Esophagus (tissue), 2 donors: ENCODE measurements at regions not wholly inside any gene's neighbourhood (a gene's known extent, or its start where the extent isn't known, plus 50 kb on each side); places are given as distances from the start of the nearest gene placed in this dataset.

ENCODE experiments used
- H3K27ac ChIP-seq, 2 donors: one replicate each; pipeline ENCODE4 v1.5.1; 2013; ENCODE audit warnings: low read depth in 2 of 2, mild to moderate bottlenecking in 2 of 2, inconsistent platforms in 1 of 2, low read length in 1 of 2, moderate library complexity in 1 of 2
- H3K27me3 ChIP-seq, 2 donors: one replicate each; pipeline ENCODE4 v1.6.1; 2013; ENCODE audit warnings: low read length in 2 of 2, control low read depth in 1 of 2, mild to moderate bottlenecking in 1 of 2; ENCODE audit not compliant: insufficient read depth in 2 of 2, control insufficient read depth in 1 of 2
- H3K36me3 ChIP-seq, 2 donors: one replicate each; pipeline ENCODE4 v1.6.1; 2013; ENCODE audit warnings: low read length in 1 of 2; ENCODE audit not compliant: control insufficient read depth in 2 of 2, insufficient read depth in 2 of 2
- H3K4me1 ChIP-seq, 2 donors: one replicate each; pipeline ENCODE4 v1.6.1; 2013; ENCODE audit warnings: low read length in 1 of 2; ENCODE audit not compliant: control insufficient read depth in 2 of 2, insufficient read depth in 2 of 2
- H3K4me3 ChIP-seq, 2 donors: one replicate each; pipeline ENCODE4 v1.5.1; 2013; ENCODE audit warnings: low read length in 2 of 2, mild to moderate bottlenecking in 2 of 2, low read depth in 1 of 2, moderate library complexity in 1 of 2
- H3K9me3 ChIP-seq, 2 donors: one replicate each; pipeline ENCODE4 v1.6.1; 2013; ENCODE audit warnings: mild to moderate bottlenecking in 2 of 2, low read depth in 1 of 2, low read length in 1 of 2, moderate library complexity in 1 of 2; ENCODE audit not compliant: control insufficient read depth in 2 of 2, insufficient read depth in 1 of 2
- WGBS, 2 donors: extraction: QIAGEN DNeasy Blood & Tissue Kit; methylation state at CpG; one replicate each; pipeline ENCODE4 v1.1.7; 2013; 5-methylcytosine and 5-hydroxymethylcytosine counted together
- donor health status: healthy with polysubstance abuse.
- donor health status: Bipolar disorder and iron deficiency.

DNA sequence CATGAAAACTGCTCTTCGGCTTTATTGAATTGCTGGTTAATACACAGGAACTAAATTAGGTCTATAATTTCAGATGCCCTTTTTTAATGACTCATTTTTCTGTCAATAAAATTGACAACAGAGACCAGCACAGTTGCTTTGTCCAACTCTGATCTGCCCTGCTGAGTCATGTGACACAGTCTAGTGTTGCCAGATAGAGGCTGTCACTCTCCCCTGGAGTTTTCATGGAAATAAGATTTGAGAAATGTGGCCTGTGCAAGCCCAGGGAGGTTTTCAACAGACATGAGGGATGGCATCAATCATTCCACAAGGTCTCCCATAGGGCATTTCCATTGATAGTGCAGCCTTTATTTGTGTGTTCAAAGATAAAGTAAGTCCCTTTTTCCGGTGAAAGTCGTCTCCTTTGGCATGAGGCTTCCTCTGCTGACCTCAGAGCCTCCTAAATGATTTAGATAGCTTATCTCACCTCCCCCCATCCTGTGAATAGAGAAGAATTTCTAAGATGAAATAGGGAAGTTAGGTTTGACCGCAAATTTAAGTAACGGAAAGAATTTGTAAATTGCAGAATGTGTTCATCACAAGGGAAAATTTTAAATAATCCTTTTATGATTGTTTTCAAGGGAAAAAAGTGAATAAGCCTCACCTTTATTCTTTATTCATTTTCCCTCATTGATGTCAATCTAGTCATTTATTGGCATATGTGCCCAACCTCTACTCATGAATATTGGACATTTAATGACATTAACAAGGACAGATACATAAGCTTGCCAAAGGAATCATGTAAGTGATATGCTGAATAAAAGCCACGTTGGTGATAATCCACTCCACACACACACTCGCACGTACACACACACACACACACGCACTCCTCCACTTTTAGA lies 277.7 kb downstream of the ADGB start:
- Histone ChIP-seq H3K36me3 (no peaks in the 10 kb centered on the region), H3K27ac (no peak overlapping the region), H3K27me3 (no peaks in the 10 kb centered on the region), H3K9me3 (no peaks in the 10 kb centered on the region), H3K4me1 (no peaks in the 10 kb centered on the region), H3K4me3 (no peak overlapping the region)
- WGBS, 2 donors = 63 to 68% methylated on average over 9 of the region's 9 CpGs

GRCh38 chr6:146878168-146878951 lies 279.6 kb downstream of the ADGB start:
- H3K4me3 ChIP-seq = no peak overlapping the region
- no peaks in the 10 kb centered on the region for H3K27me3 ChIP-seq
- H3K4me1 ChIP-seq = no peaks in the 10 kb centered on the region
- no peaks in the 10 kb centered on the region for H3K9me3 ChIP-seq
- H3K27ac ChIP-seq = peak overlapping the region in 1 of 2 donors; percentile 62
- no peaks in the 10 kb centered on the region for H3K36me3 ChIP-seq
- 81 to 84% methylated on average over 1 of the region's 1 CpG for WGBS, 2 donors

DNA sequence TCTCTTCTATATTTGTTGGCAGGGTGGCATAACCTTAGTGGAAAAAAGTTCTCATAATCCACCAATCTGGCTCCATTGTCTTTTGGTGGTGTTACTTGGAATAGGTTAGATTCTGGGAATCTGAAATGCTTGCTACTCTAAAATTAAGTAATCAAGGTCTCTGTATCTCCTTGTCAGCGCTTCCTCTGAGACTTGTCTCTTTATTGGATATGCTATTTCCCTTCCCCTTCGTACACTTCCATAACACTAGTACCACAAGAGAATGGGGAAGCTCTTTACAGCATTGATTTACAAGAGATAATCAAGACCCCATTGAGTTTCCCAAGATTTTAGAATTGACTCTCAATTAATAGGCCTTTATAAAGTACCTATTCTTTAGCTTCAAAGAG lies 280.2 kb downstream of the ADGB start:
- Histone ChIP-seq H3K27me3 (no peaks in the 10 kb centered on the region), H3K36me3 (no peaks in the 10 kb centered on the region), H3K4me1 (no peaks in the 10 kb centered on the region), H3K4me3 (no peak overlapping the region), H3K9me3 (peaks cover 0 to 2% of the 10 kb centered on the region in 2 donors), H3K27ac (peak overlapping the region in 1 of 2 donors; percentile 62)
- WGBS, 2 donors = 76 to 91% methylated on average over 2 of the region's 2 CpGs

DNA sequence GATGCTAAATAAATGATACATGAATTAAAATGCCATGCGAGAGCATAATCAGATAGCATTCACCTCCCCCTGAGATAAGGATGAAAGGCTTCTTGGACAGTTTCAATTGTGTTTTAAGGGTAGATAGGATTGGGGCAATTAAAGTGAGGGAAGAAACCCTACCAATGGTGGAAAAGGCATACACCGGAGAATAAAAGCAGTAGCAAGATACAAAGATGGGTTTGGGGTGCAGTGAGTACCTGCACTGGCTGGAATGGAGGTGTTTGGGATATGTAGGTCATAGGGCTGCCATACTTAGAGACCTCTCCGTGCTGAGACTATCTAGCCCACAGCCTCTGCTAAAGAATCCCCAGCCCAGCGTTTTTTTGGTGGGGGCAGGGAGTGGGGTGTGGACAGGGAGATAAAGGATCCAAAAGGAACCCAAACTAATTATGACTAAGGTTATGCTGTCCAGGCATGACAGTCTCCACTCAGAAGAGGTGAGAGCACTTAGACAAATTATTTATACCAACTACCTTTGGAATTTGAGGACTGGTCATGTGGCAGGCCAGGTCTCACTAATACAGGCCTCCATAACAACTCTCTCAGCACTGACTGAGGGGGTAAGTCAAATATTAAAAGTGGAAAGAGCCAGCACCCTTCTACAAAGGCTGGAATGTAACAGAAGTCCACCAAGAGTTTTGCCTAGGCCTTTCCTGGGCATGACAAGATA lies 280.8 kb downstream of the ADGB start:
- peak overlapping the region in 1 of 2 donors; percentile 4 for H3K27ac ChIP-seq
- H3K4me3 ChIP-seq = no peak overlapping the region
- H3K27me3 ChIP-seq = no peaks in the 10 kb centered on the region
- H3K36me3 ChIP-seq = no peaks in the 10 kb centered on the region
- H3K4me1 ChIP-seq = no peaks in the 10 kb centered on the region
- peaks cover 0 to 2% of the 10 kb centered on the region in 2 donors for H3K9me3 ChIP-seq
- 66 to 69% methylated on average over 4 of the region's 4 CpGs for WGBS, 2 donors

- Histone ChIP-seq H3K4me3 (no peak overlapping the region), H3K4me1 (no peaks in the 10 kb centered on the region), H3K27me3 (peaks cover 0 to 2% of the 10 kb centered on the region in 2 donors), H3K27ac (no peak overlapping the region), H3K9me3 (peaks cover 0 to 2% of the 10 kb centered on the region in 2 donors), H3K36me3 (no peaks in the 10 kb centered on the region)
- WGBS, 2 donors = 74 to 75% methylated on average over 9 of the region's 9 CpGs
Measured at GRCh38 chr6:146881228-146882181, 282.7 kb downstream of the ADGB start.

- no peak overlapping the region for H3K4me3 ChIP-seq
- peaks cover 0 to 2% of the 10 kb centered on the region in 2 donors for H3K27me3 ChIP-seq
- H3K4me1 ChIP-seq = no peaks in the 10 kb centered on the region
- H3K36me3 ChIP-seq = no peaks in the 10 kb centered on the region
- peaks cover 0 to 2% of the 10 kb centered on the region in 2 donors for H3K9me3 ChIP-seq
- no peak overlapping the region for H3K27ac ChIP-seq
- 91% methylated on average over 4 of the region's 4 CpGs for WGBS, 2 donors
Measured at GRCh38 chr6:146883640-146884531, 285.1 kb downstream of the ADGB start.

DNA sequence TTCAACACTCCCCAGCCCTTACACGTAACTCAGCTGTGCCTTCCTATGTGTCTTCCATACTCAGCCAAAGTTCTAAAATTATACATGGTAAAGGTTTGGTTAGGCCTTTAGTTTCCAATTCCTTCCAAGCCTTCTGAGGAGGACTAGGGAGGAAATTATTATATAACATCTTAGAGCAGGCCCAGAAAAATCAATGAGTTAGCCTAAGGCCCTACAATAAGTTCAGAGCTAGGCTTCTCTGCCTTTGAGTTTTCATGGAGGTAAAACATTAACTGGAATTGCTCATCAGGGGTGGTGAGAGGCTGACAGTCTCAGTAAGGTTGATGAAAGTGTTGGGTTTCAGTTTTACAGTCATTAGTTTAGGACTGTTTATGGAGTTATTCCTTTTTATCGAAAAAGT lies 286.0 kb downstream of the ADGB start:
- WGBS, 2 donors = 83 to 88% methylated on average over 2 of the region's 2 CpGs
- H3K4me1 ChIP-seq = no peaks in the 10 kb centered on the region
- H3K27ac ChIP-seq = no peak overlapping the region
- no peaks in the 10 kb centered on the region for H3K36me3 ChIP-seq
- H3K27me3 ChIP-seq = peaks cover 0 to 2% of the 10 kb centered on the region in 2 donors
- H3K4me3 ChIP-seq = no peak overlapping the region
- peaks cover 0 to 2% of the 10 kb centered on the region in 2 donors for H3K9me3 ChIP-seq

DNA sequence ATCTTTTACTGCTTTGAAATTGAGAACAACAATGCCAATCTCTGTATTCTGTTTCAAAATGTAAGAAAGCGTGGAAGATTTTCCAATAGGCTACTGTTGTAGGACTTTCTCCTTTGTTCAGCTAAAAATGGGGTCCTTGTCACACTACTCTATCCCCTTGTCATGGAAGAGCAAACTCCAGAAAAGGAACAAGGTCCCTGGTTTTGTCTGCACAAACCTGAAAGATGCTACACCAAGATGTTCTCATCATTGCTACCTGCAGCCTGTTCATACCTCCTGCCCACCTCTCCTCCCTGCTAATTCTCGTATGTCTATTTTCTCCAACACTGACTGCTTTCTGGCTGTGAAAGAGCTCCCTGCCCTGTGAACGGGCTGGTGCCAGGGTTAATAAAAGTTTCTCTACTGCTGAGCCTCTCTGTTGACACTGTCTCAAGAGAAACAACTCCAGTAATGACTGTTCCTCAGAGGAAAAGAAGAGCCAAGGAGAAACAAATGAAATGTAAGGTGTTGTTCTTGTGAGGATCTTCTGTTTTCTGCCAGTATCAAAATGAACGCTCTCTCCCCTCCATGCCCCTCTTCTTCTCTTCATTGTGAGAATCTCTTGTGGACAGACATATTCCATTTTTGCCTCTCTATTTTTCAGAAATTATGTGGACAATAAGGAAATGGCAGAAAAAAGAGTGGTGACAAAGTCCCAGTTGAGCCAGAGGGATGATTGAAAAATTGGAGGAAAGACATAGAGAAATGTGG lies 287.1 kb downstream of the ADGB start:
- WGBS, 2 donors = 55 to 64% methylated on average over 4 of the region's 4 CpGs
- Histone ChIP-seq H3K27me3 (peaks cover 0 to 2% of the 10 kb centered on the region in 2 donors), H3K4me3 (no peak overlapping the region), H3K9me3 (peaks cover 0 to 2% of the 10 kb centered on the region in 2 donors), H3K27ac (no peak overlapping the region), H3K36me3 (no peaks in the 10 kb centered on the region), H3K4me1 (no peaks in the 10 kb centered on the region)
